ENCODE measurements at regions not wholly inside any gene's neighbourhood (a gene's known extent, or its start where the extent isn't known, plus 50 kb on each side); places are given as distances from the start of the nearest gene placed in this dataset.
"Not testable (repeated sequence)": the region's sequence is repeated elsewhere in the genome, so short reads cannot be mapped to it uniquely, and the experiment has no call there.

DNA sequence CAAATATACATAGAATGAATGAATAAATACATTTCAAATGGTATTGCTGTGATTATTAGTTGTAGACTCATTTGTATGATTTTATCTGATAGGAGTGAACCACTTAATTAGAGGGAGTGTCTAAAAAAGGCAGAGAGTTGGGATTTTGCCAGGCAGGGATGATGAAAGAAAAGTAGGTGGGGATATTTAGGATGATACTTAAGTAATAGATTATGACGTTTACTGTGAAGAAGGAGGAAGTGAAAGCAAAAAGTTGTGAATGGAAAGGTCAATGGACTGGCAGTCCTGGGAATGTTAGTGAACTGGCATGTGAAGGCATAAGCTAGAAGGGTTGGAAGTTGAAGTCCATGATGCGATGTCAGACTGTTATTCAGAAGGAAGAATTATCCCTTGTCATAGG is 917.1 kb downstream of the RAPGEF2 start:
- peaks cover 10% of the 10 kb centered on the region for H3K9me3 Mint-ChIP-seq
- H3K4me3 Mint-ChIP-seq: no peak overlapping the region
- no peak for DNase-seq (ENCODE audit: low spot score)
- no peak overlapping the region for H3K27ac Mint-ChIP-seq
- intact Hi-C loops (cut with micrococcal nuclease): no loop called here
- H3K36me3 Mint-ChIP-seq (ENCODE audit: low read depth): no peaks in the 10 kb centered on the region
- H3K4me1 Mint-ChIP-seq (ENCODE audit: low read depth): no peaks in the 10 kb centered on the region
- no peaks in the 10 kb centered on the region for H3K27me3 Mint-ChIP-seq (ENCODE audit: insufficient read depth)

GRCh38 chr4:160020804-160021203 is 917.9 kb downstream of the RAPGEF2 start:
- intact Hi-C loops (cut with micrococcal nuclease): no loop called here
- peaks cover 10% of the 10 kb centered on the region for H3K9me3 Mint-ChIP-seq
- no peaks in the 10 kb centered on the region for H3K36me3 Mint-ChIP-seq (ENCODE audit: low read depth)
- no peak overlapping the region for H3K4me3 Mint-ChIP-seq
- H3K4me1 Mint-ChIP-seq (ENCODE audit: low read depth): no peaks in the 10 kb centered on the region
- H3K27me3 Mint-ChIP-seq (ENCODE audit: insufficient read depth): no peaks in the 10 kb centered on the region
- no peak overlapping the region for H3K27ac Mint-ChIP-seq
- DNase-seq (ENCODE audit: low spot score): no peak

DNA sequence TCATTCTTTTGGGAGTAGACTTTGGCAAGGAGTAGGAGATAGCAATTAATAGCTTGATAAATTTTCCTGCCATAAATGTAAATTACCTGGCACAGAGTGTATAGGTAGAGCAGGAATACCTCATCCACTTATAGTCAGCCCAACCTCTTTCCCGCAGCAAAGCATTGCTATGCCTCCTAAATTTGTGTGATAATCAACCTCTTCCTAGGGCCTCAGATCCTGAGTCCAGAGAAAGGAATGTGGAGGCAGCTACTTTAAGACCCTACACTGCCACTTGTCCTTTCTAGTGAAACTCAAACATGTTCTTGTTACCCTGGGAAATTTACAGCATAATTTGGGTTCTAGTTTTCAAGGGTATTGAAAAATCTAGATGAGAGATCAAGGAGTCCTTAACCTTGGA is 919.0 kb downstream of the RAPGEF2 start:
- Mint-ChIP-seq H3K27ac (no peak overlapping the region), H3K4me1 (ENCODE audit: low read depth) (no peaks in the 10 kb centered on the region), H3K4me3 (no peak overlapping the region), H3K9me3 (peaks cover 14% of the 10 kb centered on the region), H3K27me3 (ENCODE audit: insufficient read depth) (no peaks in the 10 kb centered on the region), H3K36me3 (ENCODE audit: low read depth) (no peaks in the 10 kb centered on the region)
- intact Hi-C loops (cut with micrococcal nuclease): no loop called here
- no peak for DNase-seq (ENCODE audit: low spot score)

DNA sequence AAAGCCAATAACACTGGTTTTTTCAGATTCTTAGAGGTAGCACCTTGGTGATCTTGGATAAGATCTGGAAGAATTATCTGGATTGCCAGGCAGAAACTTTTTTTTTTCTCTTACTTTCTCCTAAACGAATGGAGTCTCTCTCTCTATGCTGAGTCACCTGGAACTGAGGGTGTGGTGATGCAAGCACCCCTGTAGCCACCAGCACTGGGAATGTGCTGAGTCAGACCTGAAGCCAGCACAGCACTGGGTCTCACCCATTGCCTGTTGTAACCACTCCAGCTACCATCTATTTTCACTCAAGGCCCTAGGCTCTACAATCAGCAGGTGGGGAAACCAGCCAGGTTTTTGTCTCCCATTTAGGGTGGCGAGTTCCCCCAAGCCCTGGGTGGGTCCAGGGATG is 923.8 kb downstream of the RAPGEF2 start:
- Mint-ChIP-seq H3K4me1 (ENCODE audit: low read depth) (no peaks in the 10 kb centered on the region), H3K27me3 (ENCODE audit: insufficient read depth) (no peaks in the 10 kb centered on the region), H3K36me3 (ENCODE audit: low read depth) (no peaks in the 10 kb centered on the region), H3K27ac (no peak overlapping the region), H3K4me3 (no peak overlapping the region), H3K9me3 (peaks cover 8% of the 10 kb centered on the region)
- DNase-seq (ENCODE audit: low spot score): no peak
- intact Hi-C loops (cut with micrococcal nuclease): no loop called here

GRCh38 chr4:160034501-160034900 is 931.6 kb downstream of the RAPGEF2 start:
- intact Hi-C loops (cut with micrococcal nuclease): no loop called here
- no peak for DNase-seq (ENCODE audit: low spot score)
- H3K36me3 Mint-ChIP-seq (ENCODE audit: low read depth): no peaks in the 10 kb centered on the region
- H3K27ac Mint-ChIP-seq: no peak overlapping the region
- no peaks in the 10 kb centered on the region for H3K9me3 Mint-ChIP-seq
- H3K4me1 Mint-ChIP-seq (ENCODE audit: low read depth): no peaks in the 10 kb centered on the region
- H3K4me3 Mint-ChIP-seq: no peak overlapping the region
- H3K27me3 Mint-ChIP-seq (ENCODE audit: insufficient read depth): no peaks in the 10 kb centered on the region

GRCh38 chr4:160038615-160039014 is 935.7 kb downstream of the RAPGEF2 start:
- DNase-seq (ENCODE audit: low spot score): no peak
- no peaks in the 10 kb centered on the region for H3K4me1 Mint-ChIP-seq (ENCODE audit: low read depth)
- intact Hi-C loops (cut with micrococcal nuclease): no loop called here
- no peaks in the 10 kb centered on the region for H3K27me3 Mint-ChIP-seq (ENCODE audit: insufficient read depth)
- H3K4me3 Mint-ChIP-seq: no peak overlapping the region
- H3K36me3 Mint-ChIP-seq (ENCODE audit: low read depth): no peaks in the 10 kb centered on the region
- no peaks in the 10 kb centered on the region for H3K9me3 Mint-ChIP-seq
- no peak overlapping the region for H3K27ac Mint-ChIP-seq

- H3K9me3 Mint-ChIP-seq: no peaks in the 10 kb centered on the region
- no peak overlapping the region for H3K27ac Mint-ChIP-seq
- no peaks in the 10 kb centered on the region for H3K27me3 Mint-ChIP-seq (ENCODE audit: insufficient read depth)
- H3K4me1 Mint-ChIP-seq (ENCODE audit: low read depth): no peaks in the 10 kb centered on the region
- H3K4me3 Mint-ChIP-seq: no peak overlapping the region
- intact Hi-C loops (cut with micrococcal nuclease): no loop called here
- DNase-seq (ENCODE audit: low spot score): no peak
- no peaks in the 10 kb centered on the region for H3K36me3 Mint-ChIP-seq (ENCODE audit: low read depth)
Observed at GRCh38 chr4:160044693-160045092, 941.8 kb downstream of the RAPGEF2 start.

DNA sequence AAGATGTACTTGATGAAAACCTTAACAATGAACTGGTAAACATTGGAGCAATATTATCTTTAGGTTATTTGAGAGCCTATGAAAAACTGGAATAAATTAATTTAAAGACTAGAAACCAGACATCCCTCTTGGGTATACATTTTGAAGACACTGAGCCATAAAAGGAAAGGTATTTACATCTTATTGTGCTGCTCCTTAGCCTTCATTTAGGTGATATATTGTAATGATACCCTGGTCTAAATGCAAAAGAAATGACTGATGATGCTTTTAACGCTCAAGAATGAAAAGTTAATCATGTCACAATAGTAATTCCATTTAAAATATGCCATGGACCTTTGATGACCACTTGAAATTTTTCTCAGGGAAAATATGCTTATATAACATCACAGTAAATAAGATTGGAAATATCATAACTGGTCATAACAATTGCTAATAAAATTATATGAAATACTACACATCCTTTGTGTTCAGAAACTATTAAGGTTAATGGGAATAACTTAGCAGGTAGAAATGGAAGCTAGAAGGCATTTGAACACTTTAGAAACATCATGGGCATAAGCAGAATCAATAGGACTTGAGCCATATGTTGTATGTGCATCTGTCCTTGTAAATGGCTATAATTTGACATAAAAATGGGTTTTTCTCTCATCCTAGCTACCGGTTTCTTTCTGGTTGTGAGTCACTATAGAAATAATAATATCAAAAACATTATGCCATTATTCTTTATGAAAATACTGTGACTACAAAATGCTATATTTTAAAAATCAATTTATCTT is 979.7 kb downstream of the RAPGEF2 start:
- Mint-ChIP-seq H3K4me3 (no peak overlapping the region), H3K27me3 (ENCODE audit: insufficient read depth) (no peaks in the 10 kb centered on the region), H3K36me3 (ENCODE audit: low read depth) (no peaks in the 10 kb centered on the region), H3K27ac (no peak overlapping the region), H3K9me3 (peaks cover 7% of the 10 kb centered on the region), H3K4me1 (ENCODE audit: low read depth) (no peaks in the 10 kb centered on the region)
- no peak for DNase-seq (ENCODE audit: low spot score)
- intact Hi-C loops (cut with micrococcal nuclease): no loop called here

GRCh38 chr4:160091631-160092030 is 988.8 kb downstream of the RAPGEF2 start:
- DNase-seq (ENCODE audit: low spot score): no peak
- Mint-ChIP-seq H3K27me3 (ENCODE audit: insufficient read depth) (no peaks in the 10 kb centered on the region), H3K9me3 (peaks cover 14% of the 10 kb centered on the region), H3K4me3 (no peak overlapping the region), H3K27ac (no peak overlapping the region), H3K4me1 (ENCODE audit: low read depth) (no peaks in the 10 kb centered on the region), H3K36me3 (ENCODE audit: low read depth) (no peaks in the 10 kb centered on the region)
- intact Hi-C loops (cut with micrococcal nuclease): no loop called here

- Mint-ChIP-seq H3K4me3 (no peak overlapping the region), H3K27me3 (ENCODE audit: insufficient read depth) (no peaks in the 10 kb centered on the region), H3K4me1 (ENCODE audit: low read depth) (no peaks in the 10 kb centered on the region), H3K27ac (no peak overlapping the region), H3K36me3 (ENCODE audit: low read depth) (no peaks in the 10 kb centered on the region), H3K9me3 (peaks cover 11% of the 10 kb centered on the region)
- no peak for DNase-seq (ENCODE audit: low spot score)
- intact Hi-C loops (cut with micrococcal nuclease): no loop called here
Observed at GRCh38 chr4:160100316-160100715, 997.4 kb downstream of the RAPGEF2 start.

DNA sequence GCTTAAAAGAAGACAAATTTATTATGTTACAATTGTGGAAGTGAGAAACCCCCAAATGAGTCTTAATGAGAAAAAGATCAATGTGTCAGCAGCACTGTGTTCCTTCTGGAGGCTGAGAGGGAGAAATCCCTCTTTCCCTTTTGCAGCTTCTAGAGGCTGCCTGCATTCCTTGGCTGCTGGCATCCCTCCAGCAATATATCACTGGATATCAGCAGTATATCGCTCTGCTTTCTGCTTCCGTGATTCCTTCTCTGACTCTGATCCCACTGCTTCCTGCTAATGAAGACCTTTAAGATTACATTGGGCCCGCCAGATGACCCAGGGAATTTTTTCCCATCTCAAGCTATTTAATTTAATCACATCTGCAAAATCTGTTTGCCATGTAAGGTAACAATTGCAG is 1008.0 kb downstream of the RAPGEF2 start:
- H3K27me3 Mint-ChIP-seq (ENCODE audit: insufficient read depth): no peaks in the 10 kb centered on the region
- H3K36me3 Mint-ChIP-seq (ENCODE audit: low read depth): no peaks in the 10 kb centered on the region
- intact Hi-C loops (cut with micrococcal nuclease): no loop called here
- H3K4me1 Mint-ChIP-seq (ENCODE audit: low read depth): no peaks in the 10 kb centered on the region
- no peak overlapping the region for H3K27ac Mint-ChIP-seq
- no peak overlapping the region for H3K4me3 Mint-ChIP-seq
- peaks cover 25% of the 10 kb centered on the region for H3K9me3 Mint-ChIP-seq
- DNase-seq (ENCODE audit: low spot score): no peak

DNA sequence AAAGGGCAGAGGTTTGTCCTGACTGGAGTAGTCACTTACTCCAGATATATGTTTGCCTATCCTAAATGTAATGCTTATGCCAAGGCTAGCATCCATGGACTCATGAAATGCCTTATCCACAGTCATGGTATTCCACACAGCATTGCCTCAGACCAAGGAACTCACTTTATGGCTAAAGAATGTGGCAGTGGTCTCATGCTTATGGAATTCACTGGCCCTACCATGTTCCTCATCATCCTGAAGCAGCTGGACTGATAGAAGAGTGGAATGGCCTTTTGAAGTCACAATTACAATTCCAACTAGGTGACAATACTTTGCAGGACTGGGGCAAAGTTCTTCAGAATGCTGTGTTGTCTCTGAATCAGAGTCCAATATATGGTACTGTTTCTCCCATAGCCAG is 1014.8 kb downstream of the RAPGEF2 start:
- Mint-ChIP-seq H3K9me3 (peaks cover 24% of the 10 kb centered on the region), H3K27me3 (ENCODE audit: insufficient read depth) (no peaks in the 10 kb centered on the region), H3K4me3 (no peak overlapping the region), H3K36me3 (ENCODE audit: low read depth) (no peaks in the 10 kb centered on the region), H3K4me1 (ENCODE audit: low read depth) (no peaks in the 10 kb centered on the region), H3K27ac (no peak overlapping the region)
- intact Hi-C loops (cut with micrococcal nuclease): no loop called here
- DNase-seq (ENCODE audit: low spot score): no peak

GRCh38 chr4:160125576-160126287 is 1022.9 kb downstream of the RAPGEF2 start:
- H3K4me1 Mint-ChIP-seq (ENCODE audit: low read depth); H3K4me3 Mint-ChIP-seq; intact Hi-C loops (cut with micrococcal nuclease); H3K27ac Mint-ChIP-seq; H3K36me3 Mint-ChIP-seq (ENCODE audit: low read depth); DNase-seq (ENCODE audit: low spot score); H3K27me3 Mint-ChIP-seq (ENCODE audit: insufficient read depth); H3K9me3 Mint-ChIP-seq: not testable (repeated sequence)

Data from activated T-helper 1 cell treated with anti-CD3 and anti-CD28 coated beads, Interleukin-12 subunit alpha, Interleukin-12 subunit beta, Interleukin-2, Interleukin-4 antibody, amounts not matched to agents 30 ng/mL and 10 ng/mL and 1 ng/mL, durations not matched to agents 14 hours and 24 hours and 36 hours (primary cell).